NCI-H1105 (cell line): ENCODE measurements at regions not wholly inside any gene's neighbourhood (a gene's known extent, or its start where the extent isn't known, plus 50 kb on each side); places are given as distances from the start of the nearest gene placed in this dataset.
"Not testable (repeated sequence)": the region's sequence is repeated elsewhere in the genome, so short reads cannot be mapped to it uniquely, and the experiment has no call there.

Source experiments
- DNase-seq: peaks from one replicate; lab custom pipeline; 2025; lab: John Stamatoyannopoulos, UW

DNA sequence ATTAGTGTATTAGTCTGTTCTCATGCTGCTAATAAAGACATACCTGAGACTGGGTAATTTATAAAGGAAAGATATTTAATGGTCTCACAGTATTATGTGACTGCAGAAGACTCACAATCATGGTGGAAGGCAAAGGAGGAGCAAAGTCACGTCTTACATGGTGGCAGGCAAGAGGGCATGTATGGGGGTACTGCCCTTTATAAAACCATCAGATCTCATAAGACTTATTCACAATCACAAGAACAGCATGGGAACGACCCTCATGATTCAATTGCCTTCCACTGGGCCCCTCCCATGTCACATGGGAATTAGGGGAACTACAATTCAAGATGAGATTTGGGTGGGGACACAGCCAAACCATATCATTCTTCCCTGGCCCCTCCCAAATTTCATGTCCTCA is 52.7 kb upstream of the ST3GAL5 start:
- DNase-seq, result not testable (repeated sequence)

DNA sequence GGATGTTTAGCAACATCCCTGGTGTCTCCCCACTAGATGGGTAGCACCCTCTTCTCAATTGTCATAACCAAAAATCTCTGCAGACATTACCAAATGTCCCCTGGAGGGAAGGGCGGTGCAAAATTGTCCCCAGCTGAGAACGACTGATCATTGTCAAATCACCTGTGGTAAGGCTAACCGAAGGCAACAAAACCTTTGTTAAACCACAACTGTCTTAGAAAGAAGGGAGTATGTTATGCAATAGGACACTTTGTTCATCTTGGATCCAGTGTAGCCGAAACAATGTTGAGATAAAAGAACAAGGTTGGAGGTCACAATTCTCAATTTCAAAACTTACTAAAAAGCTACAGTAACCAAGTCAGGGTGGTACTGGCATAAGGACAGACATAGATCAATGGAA is 50.3 kb upstream of the ST3GAL5 start:
- DNase-seq, result no peak
